Thymus (tissue), 11 donors: ENCODE measurements at regions not wholly inside any gene's neighbourhood (a gene's known extent, or its start where the extent isn't known, plus 50 kb on each side); places are given as distances from the start of the nearest gene placed in this dataset.

ENCODE experiments used
- DNase-seq, 9 donors: peaks; one replicate each; pipeline ENCODE4 v3.0.0-alpha.2; 2013; ENCODE audit warnings: low spot score in 9 of 9, low read depth in 6 of 9, missing footprints in 1 of 9
- H3K27ac ChIP-seq, 2 donors: one replicate each; pipeline ENCODE4 v1.5.1; 2013; ENCODE audit warnings: control low read depth in 1 of 2, low read depth in 1 of 2, low read length in 1 of 2, mild to moderate bottlenecking in 1 of 2, moderate library complexity in 1 of 2
- H3K27me3 ChIP-seq, 2 donors: one replicate each; pipeline ENCODE4 v1.5.1; 2013; ENCODE audit warnings: low read length in 1 of 2; ENCODE audit not compliant: control insufficient read depth in 2 of 2, insufficient read depth in 1 of 2
- H3K36me3 ChIP-seq, 2 donors: one replicate each; pipeline ENCODE4 v1.5.1; 2013; ENCODE audit warnings: low read length in 1 of 2, mild to moderate bottlenecking in 1 of 2, moderate library complexity in 1 of 2; ENCODE audit not compliant: control insufficient read depth in 2 of 2, insufficient read depth in 2 of 2
- H3K4me1 ChIP-seq, 2 donors: one replicate each; pipeline ENCODE4 v1.5.1; 2013; ENCODE audit warnings: low read length in 2 of 2; ENCODE audit not compliant: control insufficient read depth in 2 of 2, insufficient read depth in 2 of 2
- H3K4me3 ChIP-seq, 2 donors: one replicate each; pipeline ENCODE4 v1.5.1; 2013; ENCODE audit warnings: low read length in 2 of 2, control low read depth in 1 of 2, mild to moderate bottlenecking in 1 of 2
- H3K9me3 ChIP-seq, 2 donors: one replicate each; pipeline ENCODE4 v1.5.1; 2013; ENCODE audit warnings: low read length in 1 of 2, mild to moderate bottlenecking in 1 of 2; ENCODE audit not compliant: control insufficient read depth in 2 of 2, insufficient read depth in 1 of 2
- WGBS: extraction: QIAGEN DNeasy Blood & Tissue Kit; methylation state at CpG from one replicate; pipeline ENCODE4 v1.1.7; 2013; 5-methylcytosine and 5-hydroxymethylcytosine counted together
- donor health status: healthy.

GRCh38 chr17:37831492-37831891, 86.6 kb upstream of the HNF1B start:
- no peaks in the 10 kb centered on the region for H3K27me3 ChIP-seq
- no peaks in the 10 kb centered on the region for H3K36me3 ChIP-seq
- no peak overlapping the region for H3K4me3 ChIP-seq
- peaks cover 0 to 9% of the 10 kb centered on the region in 2 donors for H3K4me1 ChIP-seq
- no peaks in the 10 kb centered on the region for H3K9me3 ChIP-seq
- H3K27ac ChIP-seq: no peak overlapping the region
- DNase-seq: no peak
- WGBS: 96% methylated on average over 5 of the region's 5 CpGs

- no peak for DNase-seq
- Histone ChIP-seq H3K4me3 (no peak overlapping the region), H3K27ac (no peak overlapping the region), H3K9me3 (no peaks in the 10 kb centered on the region), H3K27me3 (no peaks in the 10 kb centered on the region), H3K36me3 (no peaks in the 10 kb centered on the region), H3K4me1 (peaks cover 0 to 9% of the 10 kb centered on the region in 2 donors)
- WGBS: 92% methylated on average over 12 of the region's 12 CpGs
These were observed 85.5 kb upstream of the HNF1B start for GRCh38 chr17:37830151-37830993.

GRCh38 chr17:37829592-37830123, 84.8 kb upstream of the HNF1B start:
- no peak overlapping the region for H3K4me3 ChIP-seq
- H3K36me3 ChIP-seq: no peaks in the 10 kb centered on the region
- no peaks in the 10 kb centered on the region for H3K9me3 ChIP-seq
- DNase-seq: no peak
- H3K27me3 ChIP-seq: no peaks in the 10 kb centered on the region
- peaks cover 0 to 9% of the 10 kb centered on the region in 2 donors for H3K4me1 ChIP-seq
- WGBS: 73% methylated on average over 5 of the region's 5 CpGs
- no peak overlapping the region for H3K27ac ChIP-seq

- H3K9me3 ChIP-seq: no peaks in the 10 kb centered on the region
- no peak overlapping the region for H3K27ac ChIP-seq
- DNase-seq: no peak
- H3K36me3 ChIP-seq: no peaks in the 10 kb centered on the region
- H3K4me1 ChIP-seq: peaks cover 0 to 9% of the 10 kb centered on the region in 2 donors
- H3K4me3 ChIP-seq: no peak overlapping the region
- WGBS: 28% methylated on average over 5 of the region's 5 CpGs
- H3K27me3 ChIP-seq: no peaks in the 10 kb centered on the region
These were observed 83.8 kb upstream of the HNF1B start for GRCh38 chr17:37828651-37829124.

- H3K9me3 ChIP-seq: no peaks in the 10 kb centered on the region
- no peak overlapping the region for H3K4me3 ChIP-seq
- no peak overlapping the region for H3K27ac ChIP-seq
- H3K4me1 ChIP-seq: peaks cover 0 to 9% of the 10 kb centered on the region in 2 donors
- no peak for DNase-seq
- H3K27me3 ChIP-seq: no peaks in the 10 kb centered on the region
- WGBS: 60% methylated on average over 5 of the region's 5 CpGs
- no peaks in the 10 kb centered on the region for H3K36me3 ChIP-seq
These were observed 83.2 kb upstream of the HNF1B start for GRCh38 chr17:37827905-37828650.

GRCh38 chr17:37826497-37827430, 81.9 kb upstream of the HNF1B start:
- no peak overlapping the region for H3K27ac ChIP-seq
- H3K9me3 ChIP-seq: no peaks in the 10 kb centered on the region
- no peaks in the 10 kb centered on the region for H3K27me3 ChIP-seq
- peaks cover 0 to 9% of the 10 kb centered on the region in 2 donors for H3K4me1 ChIP-seq
- no peaks in the 10 kb centered on the region for H3K36me3 ChIP-seq
- no peak for DNase-seq
- no peak overlapping the region for H3K4me3 ChIP-seq
- 38% methylated on average over 4 of the region's 4 CpGs for WGBS

GRCh38 chr17:37825851-37826250, 81.0 kb upstream of the HNF1B start:
- Histone ChIP-seq H3K9me3 (no peaks in the 10 kb centered on the region), H3K36me3 (no peaks in the 10 kb centered on the region), H3K27ac (no peak overlapping the region), H3K4me3 (no peak overlapping the region), H3K4me1 (peaks cover 0 to 9% of the 10 kb centered on the region in 2 donors), H3K27me3 (no peaks in the 10 kb centered on the region)
- WGBS: over 99% methylated on average over 2 of the region's 2 CpGs
- DNase-seq: no peak

- H3K36me3 ChIP-seq: no peaks in the 10 kb centered on the region
- 54% methylated on average over 13 of the region's 13 CpGs for WGBS
- H3K27me3 ChIP-seq: no peaks in the 10 kb centered on the region
- H3K27ac ChIP-seq: no peak overlapping the region
- H3K4me1 ChIP-seq: peaks cover 0 to 8% of the 10 kb centered on the region in 2 donors
- no peaks in the 10 kb centered on the region for H3K9me3 ChIP-seq
- H3K4me3 ChIP-seq: no peak overlapping the region
- DNase-seq: no peak
These were observed 80.0 kb upstream of the HNF1B start for GRCh38 chr17:37824534-37825485.
